HG02678 (cell line): ENCODE measurements at regions not wholly inside any gene's neighbourhood (a gene's known extent, or its start where the extent isn't known, plus 50 kb on each side); places are given as distances from the start of the nearest gene placed in this dataset.
"Not testable (repeated sequence)": the region's sequence is repeated elsewhere in the genome, so short reads cannot be mapped to it uniquely, and the experiment has no call there.

Source experiments
- ATAC-seq: cut with Tn5 transposase; IDR thresholded peaks from one replicate; pipeline ENCODE4 v1.9.1; 2021; ENCODE audit warnings: mild to moderate bottlenecking, moderate library complexity; ENCODE audit not compliant: unreplicated experiment

DNA sequence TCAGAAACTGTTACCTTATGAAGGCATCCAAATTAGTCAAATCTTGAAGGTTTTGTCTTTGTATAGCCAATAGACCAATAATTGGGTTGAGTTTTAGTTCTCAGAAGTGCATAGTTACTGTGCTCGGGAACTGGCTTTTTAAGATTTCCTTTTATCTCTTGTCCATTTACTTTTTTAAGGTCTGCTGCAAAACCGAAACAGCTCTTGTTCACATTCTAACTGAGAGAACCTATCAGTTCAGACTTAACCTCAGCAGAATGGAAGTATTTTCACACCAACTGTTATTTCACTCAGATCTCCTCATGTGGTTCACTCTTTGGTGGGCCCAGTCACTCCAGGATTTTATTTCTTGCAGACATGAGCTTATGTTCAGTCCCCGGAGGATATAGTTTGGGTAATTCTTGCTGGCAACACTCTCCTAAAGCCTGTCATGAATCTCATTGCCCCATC lies 55.5 kb downstream of the TPBG start:
- ATAC-seq = no peak

DNA sequence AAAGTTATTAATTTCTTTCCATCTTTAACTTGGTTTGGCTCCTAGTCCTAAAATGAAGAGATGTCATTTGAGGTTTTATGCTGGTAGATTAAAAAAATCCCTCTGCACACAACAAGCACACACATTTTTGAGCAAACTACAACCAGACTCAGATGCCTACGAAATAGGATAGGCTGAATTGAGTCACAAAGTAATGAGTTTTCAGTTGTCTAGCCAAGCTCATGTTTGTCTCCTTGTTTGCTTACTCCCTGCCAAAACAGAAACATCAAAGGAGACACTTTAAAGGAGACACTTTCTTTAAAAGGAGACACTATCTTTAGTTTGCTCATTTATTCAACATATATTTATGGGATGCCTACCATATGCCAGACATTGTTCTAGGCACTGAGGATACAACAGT lies 56.2 kb downstream of the TPBG start:
- ATAC-seq = no peak

DNA sequence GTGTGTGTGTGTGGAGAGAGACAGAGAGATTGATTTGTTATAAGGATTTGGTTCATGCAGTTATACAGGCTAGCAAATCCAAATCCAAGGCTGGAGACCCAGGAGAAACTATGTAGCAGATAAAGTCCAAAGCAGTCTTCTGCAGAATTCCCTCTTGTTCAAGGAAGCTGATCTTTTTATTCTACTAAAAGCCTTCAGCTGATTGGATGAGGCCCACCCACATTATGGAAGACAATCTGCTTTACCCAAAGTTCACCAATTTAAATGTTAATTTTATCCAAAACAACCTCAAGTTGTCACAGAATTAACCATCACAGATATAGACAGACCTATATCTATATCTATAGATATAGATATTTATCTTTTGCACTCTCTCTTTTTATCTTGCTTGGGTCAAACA lies 67.0 kb downstream of the TPBG start:
- ATAC-seq = no peak

DNA sequence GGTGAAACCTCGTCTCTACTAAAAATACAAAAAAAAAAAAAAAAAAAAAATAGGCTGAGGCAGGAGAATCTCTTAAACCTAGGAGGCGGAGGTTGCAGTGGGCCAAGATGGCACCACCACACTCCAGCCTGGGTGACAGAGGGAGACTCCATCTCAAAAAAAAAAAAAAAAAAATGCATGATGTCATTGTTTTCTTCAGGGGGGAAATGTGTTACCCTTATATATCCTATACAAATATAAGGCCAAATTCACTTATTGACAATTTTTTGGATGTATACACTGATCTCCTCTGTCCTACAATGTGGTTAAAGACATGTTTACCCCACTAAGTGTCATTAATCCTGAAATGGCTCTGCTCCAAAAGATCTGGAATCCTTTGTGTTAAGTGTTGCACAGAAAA lies 73.1 kb downstream of the TPBG start:
- ATAC-seq = no peak

DNA sequence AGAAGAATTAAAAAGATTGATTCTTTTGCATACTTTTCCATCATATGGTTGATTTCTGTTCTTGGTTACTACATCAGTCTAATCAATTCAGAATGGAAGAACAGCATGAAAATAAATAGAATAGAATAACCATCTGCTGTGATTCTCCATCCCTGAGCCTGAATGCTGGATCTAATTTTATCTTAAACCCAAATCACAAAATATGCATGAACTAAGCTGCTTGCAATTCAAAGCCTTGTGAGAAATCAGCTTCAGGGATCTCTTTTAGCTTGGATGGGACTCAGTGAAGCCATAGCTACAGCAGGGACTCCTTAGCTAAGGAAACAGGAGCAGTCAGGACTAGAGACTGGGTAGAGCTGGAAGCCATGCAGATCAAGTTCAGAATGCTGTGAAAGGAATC lies 74.1 kb downstream of the TPBG start:
- no peak for ATAC-seq

DNA sequence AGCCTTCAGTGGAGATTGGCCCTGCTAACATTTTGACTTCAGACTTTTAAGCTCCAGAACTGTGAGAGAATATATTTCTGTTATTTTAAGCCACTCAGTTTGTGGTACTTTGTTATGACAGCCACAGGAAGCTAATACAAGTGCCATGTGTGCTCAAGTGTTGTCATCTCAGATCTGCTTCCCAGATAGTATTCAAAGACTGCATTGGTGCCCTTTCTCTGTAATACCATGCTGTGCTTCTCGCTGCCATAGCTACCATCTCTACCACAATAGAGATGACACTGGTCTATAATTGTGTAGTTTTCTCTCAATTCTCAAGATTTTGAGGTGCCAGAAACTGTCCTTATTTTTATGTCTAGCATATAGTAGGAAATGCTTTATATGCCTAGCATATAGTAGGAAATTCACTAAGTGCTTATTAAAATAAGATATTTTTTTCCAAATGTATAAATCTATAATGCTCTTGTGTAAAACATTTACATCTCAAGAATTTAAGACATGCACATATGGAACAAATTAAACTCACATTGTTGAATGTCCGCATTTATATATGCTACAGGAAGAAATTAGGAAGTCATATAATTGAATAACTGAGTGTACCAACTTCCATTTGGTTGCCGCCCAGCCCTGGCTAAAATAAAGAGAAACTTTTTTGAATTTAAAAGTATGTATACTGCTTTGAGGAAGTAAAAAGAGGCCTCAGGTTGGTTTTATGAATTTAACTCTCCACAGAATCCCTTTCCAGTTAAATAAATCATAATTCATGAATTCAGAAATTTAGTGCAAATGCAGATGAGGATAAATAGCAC lies 77.6 kb downstream of the TPBG start:
- no peak for ATAC-seq

DNA sequence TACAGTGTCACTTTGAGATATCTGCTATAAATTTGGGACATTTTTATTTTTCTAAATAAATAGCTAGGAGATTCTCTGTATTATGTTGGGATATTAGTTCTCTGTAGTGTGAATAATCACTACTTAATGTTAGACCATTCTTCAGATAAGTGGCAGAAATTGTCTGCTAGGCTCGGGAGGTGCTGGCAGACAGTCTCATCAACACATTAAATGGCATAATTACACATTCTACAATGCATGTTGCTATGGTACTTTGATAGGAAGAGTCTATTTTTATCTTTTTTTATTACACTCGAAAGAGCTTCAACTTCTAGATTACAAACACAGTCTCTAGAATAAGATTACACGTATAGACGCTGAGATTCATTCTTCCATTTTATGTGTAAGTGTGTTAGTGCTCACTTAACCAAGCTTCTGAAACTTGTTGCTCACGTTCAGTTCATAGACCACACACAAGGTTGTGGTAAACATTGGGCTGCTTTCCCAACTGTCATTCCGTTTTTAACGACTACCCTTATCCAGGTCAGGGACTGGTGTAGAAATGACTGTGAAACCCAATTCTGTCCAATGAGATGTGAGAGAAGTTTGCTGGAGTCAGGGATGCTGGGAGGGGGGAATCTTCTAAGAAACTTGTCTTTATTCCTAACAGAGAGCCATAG lies 78.6 kb downstream of the TPBG start:
- ATAC-seq = no peak

DNA sequence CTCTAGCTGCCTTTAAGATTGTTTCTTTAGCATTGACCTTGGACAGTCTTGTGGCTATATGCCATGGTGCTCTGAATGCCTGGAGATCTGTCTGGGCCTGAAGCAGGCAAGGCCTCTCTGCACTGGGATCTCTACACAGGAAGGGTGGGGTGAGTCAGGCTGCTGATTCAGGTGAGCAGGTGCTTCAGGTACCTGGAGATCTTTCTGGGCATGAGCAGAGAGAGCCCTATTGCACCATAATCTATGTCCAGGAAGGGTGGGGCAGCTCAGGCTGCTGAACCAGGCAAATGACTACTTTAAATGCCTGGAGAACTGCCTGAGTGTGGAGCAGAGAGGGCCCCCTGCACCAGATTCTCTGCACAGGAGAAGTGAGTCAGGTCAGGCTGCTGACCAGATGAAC lies 94.5 kb downstream of the TPBG start:
- no peak for ATAC-seq

DNA sequence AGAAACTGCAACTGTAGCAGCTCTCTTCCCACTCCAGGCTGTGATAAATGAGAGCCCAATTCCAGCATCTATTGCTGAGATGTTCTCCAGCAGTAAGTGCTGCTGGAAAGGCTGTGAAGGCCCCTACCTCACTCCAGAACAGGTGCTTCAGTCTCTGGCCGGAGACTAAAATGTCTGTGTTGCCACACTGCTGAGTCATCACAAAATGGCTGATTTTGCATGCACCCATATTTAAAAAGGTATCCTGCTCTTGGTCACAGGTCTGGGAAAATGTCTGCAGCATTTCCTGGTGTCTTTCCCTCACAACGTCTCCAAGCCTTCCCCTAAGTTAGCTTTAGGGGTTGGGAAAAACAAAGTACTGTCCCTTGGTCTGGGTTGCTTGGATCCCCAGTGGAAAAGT lies 95.1 kb downstream of the TPBG start:
- ATAC-seq = no peak

DNA sequence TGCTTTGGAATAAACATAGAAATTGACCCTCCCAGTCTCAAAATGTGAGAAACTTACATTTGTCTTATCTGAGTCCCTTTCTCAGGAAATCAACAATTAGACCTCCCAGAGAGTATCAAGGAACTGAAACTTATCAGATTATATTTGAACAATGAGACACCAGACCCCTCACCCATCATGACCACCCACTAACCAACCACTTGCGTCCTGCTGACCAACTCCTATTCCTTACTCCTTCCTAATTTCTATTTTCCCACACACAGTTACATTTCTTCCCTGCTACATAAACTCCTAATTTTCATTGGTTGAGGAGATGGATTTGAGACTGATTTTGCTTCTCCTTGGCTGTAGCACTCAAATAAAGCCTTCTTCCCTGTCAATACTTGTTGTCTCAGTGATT lies 97.9 kb downstream of the TPBG start:
- ATAC-seq = no peak

DNA sequence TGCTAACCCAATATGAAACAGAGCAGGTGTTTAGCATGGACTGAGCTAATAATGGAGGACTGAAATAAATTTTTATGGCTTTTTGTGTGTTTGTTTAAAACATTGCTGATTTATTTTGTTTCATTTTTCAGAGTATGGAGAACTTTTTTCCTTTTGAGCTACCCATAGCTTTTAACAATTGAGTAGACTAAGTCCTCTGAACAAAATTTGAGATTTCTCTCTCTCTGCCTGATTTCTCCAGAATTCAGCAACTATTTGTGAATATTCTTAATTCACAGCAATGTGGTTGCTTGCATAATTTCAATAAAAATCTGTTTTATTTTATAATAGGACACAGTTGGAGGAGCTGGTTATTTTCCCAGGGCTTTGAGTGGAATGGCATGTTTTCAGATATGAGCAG lies 103.7 kb downstream of the TPBG start:
- no peak for ATAC-seq

DNA sequence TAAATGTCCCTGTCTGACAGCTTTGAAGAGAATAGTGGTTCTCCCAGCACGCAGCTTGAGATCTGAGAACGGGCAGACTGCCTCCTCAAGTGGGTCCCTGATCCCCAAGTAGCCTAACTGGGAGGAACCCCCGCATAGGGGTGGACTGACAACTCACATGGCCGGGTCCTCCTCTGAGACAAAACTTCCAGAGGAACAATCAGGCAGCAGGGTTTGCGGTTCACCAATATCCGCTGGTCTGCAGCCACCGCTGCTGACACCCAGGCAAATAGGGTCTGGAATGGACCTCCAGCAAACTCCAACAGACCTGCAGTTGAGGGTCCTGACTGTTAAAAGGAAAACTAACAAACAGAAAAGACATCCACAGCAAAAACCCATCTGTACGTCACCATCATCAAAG lies 106.5 kb downstream of the TPBG start:
- not testable (repeated sequence) for ATAC-seq

DNA sequence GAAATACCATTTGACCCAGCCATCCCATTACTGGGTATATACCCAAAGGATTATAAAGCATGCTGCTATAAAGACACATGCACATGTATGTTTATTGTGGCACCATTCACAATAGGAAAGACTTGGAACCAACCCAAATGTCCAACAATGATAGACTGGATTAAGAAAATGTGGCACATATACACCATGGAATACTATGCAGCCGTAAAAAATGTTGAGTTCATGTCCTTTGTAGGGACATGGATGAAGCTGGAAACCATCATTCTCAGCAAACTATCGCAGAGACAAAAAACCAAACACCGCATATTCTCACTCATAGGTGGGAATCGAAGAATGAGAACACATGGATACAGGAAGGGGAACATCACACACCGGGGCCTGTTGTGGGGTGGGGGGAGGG lies 111.5 kb downstream of the TPBG start:
- ATAC-seq = not testable (repeated sequence)

DNA sequence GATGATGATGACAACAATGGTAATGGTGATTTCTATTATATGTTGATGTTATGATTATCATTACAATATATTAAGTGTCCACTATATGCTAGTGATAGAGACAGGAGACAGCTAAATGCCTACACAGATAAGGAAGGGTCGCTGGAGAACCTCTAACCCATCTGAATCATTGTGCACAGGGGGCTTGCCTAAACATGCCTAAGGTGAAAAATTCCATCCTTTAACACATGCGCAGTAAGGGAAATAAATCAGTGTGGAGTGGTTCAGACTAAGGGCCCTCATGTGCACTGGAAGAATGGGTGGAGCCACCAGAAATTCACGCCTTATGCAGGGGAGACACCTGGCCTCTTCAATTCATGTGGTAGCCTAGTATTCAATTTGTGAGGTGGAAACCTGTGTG lies 120.4 kb downstream of the TPBG start:
- no peak for ATAC-seq

DNA sequence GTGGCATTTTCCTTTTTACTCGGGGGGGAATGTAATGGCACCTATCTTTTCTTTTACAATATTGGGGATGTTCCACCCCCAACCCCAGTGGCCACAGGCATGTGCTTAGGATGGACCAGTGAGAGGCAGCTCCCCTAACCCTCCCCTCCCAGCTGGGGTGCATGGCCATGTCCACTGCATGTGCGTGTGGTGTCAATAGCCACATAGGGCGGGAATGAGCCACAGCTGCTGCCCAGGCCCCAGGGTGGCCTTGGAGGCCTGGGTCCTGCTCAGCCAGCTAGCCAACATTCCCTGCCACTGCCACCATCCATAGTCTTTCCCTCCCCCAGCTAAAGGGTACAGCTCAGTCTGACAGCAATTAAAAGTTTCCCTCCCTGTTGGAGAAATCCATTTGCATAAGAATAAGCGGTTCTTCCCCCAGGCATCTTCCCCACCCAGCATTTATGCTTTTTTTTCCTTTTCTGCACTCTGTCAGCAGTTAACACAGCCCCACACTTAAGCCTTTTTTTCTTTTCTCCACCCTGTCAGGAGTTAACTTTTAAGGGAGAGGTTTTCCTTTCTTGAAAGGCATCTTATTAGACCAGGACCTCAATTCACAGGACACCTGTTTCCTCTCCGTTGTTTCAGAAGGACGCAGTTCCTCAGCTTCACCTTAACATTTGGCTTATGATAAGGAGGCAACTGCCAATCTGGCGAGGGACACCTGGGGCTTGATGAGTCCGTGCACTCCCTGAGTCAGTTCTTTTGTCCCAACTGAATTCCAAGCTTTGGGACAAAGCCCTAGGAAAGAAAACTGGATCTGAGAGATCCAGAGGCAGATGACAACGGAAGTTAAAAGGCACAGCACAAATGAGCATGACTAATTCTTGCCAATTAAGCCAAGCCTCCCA lies 121.4 kb downstream of the TPBG start:
- ATAC-seq = no peak

DNA sequence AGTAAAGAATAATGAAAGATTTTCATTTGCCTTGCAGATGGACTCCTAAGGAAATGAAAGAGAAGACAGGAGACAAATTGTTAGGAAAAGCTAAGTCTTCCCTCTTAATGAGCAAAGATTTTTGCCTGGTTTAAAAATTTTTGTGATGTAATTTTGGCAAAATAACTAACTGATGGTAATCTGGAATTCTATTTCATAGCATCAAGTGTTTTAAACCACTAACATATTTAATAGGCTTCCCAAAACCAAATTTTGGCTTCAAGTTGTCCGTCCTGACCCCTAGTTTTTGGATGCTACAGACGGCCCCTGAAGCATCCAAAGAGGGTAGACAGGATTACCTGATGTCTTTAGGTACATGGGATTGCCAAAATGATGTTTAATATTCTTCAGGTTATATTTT lies 124.3 kb downstream of the TPBG start:
- ATAC-seq = no peak

DNA sequence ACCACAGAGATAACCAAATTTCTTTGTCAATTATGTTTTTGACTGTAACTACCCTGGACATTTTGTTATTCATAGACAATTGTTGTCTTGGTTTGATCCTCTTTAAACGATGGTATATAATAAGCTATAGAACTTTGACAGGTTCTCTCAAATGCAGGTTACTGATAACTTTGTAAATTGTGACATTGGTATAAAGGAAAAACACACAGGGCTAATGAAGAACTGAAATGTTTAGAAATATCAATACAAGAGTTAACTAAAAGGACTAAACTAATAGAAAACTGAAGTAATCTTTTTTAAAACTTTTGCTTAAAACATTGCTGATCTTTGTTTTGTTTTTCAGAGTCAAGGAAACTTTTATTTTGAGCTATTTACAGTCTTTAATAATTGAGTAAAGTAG lies 124.8 kb downstream of the TPBG start:
- ATAC-seq = no peak

DNA sequence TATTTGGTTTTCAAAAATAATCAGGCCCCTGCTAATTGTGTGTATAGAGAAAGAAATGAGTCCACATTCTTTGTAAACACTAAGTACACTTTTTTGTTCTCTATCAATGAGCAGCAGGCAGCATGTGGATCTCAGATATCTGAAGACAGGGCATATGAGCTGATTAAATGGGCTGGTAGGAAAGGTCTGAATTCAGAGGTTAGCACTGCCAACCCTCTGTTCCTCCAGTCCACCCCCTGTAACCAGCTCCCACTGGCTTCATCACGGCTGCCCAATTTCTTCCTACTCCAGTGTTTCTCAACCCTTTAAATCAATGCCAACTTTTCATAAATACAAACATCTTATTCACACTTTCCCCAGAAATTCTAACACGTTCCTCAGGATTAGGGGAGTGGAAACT lies 128.5 kb downstream of the TPBG start:
- ATAC-seq = no peak

DNA sequence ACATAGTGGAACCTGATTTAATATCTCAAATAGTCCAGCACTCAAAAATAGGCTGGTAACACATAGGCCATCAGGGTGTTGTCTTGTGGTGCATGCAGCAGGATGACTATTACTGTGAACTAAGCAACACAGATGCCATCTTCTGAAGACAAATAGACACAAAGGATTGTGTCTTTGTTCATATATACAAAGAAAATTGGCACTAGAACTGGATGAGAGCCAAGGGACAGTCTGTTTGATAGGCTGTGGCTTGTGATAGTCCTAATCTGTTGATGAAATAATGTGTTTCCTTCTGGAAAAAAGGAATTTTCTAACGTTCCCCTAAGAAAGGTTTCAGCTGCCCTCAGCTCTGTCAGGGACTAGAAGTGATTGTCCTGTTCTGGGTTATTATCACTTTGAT lies 129.8 kb downstream of the TPBG start:
- no peak for ATAC-seq

DNA sequence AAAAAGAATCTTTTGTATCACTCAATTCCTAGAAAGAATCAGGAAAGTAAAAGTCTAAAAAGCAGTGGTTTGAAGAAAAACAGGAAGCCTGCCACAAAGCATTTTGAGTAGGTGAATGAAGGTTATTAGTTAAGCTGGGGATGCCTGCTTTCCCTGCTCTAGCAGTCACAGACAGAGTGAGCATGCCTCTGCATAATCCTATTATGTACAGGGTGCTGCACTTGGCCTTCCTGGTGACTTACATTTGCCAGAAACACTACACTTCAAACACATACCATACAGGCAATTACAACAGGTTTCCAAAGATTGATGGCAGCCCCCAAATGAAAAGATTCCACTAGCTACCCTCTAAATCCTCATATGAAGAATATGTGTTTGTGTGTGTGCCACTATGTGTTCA lies 130.8 kb downstream of the TPBG start:
- no peak for ATAC-seq

DNA sequence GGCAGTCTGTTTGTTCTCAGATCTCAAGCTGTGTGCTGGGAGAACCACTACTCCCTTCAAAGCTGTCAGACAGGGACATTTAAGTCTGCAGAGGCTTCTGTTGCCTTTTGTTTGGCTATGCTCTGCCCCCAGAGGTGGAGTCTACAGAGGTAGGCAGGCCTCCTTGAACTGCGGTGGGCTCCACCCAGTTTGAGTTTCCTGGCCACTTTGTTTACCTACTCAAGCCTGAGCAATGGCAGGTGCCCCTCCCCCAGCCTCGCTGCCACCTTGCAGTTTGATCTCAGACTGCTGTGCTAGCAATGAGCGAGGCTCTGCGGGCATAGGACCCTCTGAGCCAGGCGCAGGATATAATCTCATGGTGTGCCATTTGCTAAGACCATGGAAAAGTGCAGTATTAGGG lies 138.3 kb downstream of the TPBG start:
- not testable (repeated sequence) for ATAC-seq

DNA sequence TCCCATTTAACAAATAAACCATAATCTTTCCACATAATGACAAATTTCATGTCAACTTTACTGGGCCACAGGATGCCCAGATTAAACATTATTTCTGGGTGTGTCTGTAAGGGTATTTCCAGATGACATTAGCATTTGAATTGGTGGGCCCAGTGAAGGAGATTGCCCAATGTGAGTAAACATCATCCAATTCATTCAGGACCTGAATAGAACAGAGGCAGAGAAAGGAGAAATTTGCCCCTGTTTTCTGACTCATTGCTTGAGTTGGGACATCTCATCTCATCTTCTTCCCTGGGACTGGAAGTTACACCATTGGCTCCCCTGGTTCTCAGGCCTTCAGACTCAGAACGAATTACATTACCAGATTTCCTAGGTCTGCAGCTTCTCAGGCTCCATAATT lies 142.9 kb downstream of the TPBG start:
- ATAC-seq = no peak
